ENCODE measurements at regions not wholly inside any gene's neighbourhood (a gene's known extent, or its start where the extent isn't known, plus 50 kb on each side); places are given as distances from the start of the nearest gene placed in this dataset.

DNA sequence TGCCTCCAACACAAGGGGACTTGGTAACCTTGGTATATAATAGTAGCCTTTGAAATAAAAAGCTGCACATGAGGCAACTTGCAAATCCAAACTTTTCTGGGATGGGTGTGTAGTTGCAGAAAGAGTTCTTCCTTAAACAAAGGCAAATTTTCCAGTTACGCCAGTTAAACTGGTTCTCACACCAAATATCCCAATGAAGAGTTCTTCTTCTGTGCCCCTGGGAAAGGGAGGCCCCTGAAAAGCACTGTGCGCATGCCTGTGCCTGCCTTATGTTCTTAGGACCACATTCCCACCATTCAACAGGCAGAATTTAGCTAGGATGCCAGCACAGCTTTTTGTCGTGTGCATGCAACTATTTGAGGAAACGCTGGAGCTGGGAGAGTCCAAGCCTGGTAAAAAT is 164.8 kb upstream of the SLC25A13 start:
- no peak for DNase-seq (ENCODE audit: low read depth)

DNA sequence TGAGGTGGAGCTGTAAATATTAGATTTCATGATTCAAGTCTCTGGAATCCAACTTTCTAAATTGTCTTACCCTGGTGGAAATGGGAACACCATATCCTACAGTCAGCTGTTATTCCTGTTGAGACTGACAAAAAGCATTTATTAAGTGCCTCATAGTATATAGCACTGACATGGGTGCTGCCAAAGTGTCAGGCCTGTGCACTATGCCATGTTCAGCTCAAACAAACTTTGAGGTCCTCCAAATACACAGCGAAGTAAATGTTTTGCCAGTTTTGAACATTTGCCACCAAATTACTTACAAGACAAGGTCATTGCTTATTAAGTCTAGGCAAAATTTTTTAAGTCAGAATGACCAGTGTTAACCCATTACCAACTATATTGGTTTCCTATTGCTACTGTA is 162.9 kb upstream of the SLC25A13 start:
- DNase-seq (ENCODE audit: low read depth), result no peak

DNA sequence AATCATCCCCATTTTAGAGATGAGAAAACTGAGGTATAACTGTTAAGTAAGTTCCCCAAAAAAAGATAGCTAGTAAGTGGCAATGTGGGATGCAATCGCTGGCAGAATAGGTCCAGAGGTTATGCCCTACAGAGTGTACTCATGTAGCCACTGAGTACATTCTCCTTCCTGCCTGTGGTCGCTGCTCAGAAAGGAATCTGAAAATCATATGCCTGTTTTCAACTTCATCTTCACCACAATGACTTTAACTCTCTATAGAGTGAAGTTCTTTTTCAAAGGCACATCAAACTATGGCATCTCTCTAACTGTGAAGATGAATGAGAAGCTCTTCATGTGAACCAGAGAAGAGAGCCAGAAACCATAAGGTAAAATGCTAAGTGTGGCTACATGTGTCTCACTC is 162.2 kb upstream of the SLC25A13 start:
- no peak for DNase-seq (ENCODE audit: low read depth)

DNA sequence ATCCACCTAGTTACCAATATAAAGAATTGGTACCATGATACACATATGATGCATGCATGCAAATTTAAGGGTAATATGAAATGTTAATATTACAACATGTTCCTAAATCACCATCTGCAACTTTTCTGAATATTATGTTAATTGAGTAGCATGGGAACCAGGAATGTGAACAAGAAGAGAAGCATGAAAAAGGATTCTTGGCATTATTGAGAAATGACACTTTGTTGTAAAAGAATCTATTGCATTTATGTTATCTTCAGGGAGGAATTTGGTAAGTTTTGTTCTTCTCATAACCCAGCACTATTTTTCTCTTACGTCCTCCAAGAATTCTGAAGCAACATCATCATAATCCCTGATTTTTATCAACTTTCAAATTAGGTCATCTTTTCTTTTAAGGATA is 159.9 kb upstream of the SLC25A13 start:
- DNase-seq (ENCODE audit: low read depth), result no peak

DNA sequence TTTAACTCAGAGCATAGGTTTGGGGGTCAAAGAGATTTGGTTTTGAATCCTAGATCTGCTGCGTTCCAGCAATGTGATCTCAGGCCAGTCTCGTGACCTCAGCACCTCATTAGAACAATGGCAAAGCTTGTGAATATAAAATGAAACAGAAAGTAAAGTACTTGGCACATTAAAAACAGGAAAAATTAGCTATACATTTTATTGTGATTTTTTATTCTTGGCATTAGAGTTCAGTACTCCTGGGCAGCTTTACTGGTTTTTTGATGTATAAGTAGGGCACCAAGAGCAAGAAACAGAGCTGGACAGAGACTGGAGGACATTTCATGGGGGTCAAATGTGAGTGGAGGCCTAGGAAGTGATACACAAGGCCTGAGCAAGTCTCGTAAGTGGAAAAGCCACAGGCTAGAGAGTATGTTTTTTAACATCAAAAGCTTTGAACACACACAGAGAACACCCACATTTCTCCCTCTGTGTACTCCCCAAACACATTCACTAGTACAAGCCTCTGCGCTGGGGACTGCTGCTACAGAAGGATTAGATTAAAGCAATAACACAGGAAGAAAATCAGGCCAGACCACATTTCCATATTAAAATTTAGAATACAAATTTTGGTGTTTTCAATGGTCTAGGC is 157.2 kb upstream of the SLC25A13 start:
- DNase-seq (ENCODE audit: low read depth), result no peak

DNA sequence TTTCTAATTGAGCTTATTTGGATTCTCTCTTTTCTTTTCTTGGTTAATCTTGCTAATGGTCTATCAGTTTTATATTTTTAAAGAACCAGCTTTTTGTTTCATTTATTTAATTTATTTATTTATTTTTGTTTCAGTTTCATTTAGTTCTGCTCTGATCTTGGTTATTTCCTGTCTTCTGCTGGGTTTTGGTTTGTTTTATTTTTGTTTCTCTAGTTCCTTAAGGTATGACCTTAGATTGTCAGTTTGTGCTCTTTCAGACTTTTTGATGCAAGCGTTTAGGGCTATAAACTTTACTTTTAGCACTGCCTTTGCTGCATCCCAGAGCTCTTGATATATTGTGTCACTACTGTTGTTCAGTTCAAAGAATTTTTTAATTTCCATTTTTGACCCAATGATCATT is 149.7 kb upstream of the SLC25A13 start:
- DNase-seq (ENCODE audit: low read depth), result no peak

DNA sequence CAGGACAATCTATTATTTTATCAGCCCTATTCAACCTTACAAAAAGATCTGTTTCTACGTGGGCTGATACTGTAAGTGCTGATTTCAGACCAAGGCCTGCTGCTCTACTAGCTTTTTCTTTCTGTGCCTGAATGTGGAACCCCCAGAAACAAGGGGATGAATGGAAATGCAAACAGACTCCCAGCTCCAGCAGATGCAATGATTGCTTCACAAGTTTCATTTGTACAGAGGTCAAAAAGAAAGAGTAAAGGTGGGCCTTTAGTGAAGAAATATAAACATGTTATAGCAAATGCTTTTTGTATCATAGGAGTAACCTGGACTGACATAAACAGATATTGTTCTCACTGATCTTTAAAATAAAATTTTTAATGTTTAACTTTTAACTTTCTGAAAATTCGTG is 130.2 kb upstream of the SLC25A13 start:
- no peak for DNase-seq (ENCODE audit: low read depth)

DNA sequence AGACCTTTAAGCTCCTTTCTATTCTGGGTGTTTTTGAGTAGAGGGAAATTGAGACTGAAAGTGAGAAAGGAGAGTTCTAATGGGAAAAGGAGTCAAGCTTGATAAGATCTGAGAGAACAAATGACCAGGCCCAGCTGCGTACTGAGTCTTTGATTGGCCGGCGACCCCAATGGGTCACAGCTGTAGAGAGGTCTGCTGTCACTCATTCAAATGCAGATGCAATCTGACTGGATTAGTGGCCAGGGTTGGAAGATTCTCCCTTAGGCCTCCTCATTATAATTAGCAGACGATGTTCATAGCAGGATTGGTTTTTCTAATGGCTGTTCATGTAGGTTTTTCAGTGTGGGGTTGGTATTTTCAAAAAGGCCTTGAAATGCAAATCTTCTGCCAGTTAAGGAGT is 127.2 kb upstream of the SLC25A13 start:
- no peak for DNase-seq (ENCODE audit: low read depth)

DNA sequence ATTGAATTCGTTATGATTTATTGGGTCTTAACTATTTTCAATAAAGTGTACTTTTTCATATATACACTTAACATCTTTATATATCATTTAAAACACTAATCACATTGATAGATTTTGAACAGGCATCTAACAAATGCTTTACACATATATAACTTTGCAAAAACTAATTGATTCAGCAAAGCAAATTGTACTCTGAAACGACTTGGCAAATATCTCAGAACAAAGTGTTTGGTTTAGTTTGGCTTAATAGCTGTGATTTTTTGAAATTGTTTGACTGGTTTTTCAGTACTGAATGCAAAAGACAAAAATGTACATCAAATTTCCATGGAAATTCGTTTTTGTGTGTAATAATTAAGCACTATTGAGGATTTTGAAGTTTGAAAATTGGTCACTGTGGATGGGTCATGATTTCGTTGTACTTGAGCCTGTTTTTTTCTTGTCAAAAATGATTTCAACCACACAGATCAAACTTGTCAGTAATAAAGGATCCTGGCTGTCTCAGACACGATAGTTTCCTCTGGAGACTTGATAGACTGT is 125.3 kb upstream of the SLC25A13 start:
- no peak for DNase-seq (ENCODE audit: low read depth)

DNA sequence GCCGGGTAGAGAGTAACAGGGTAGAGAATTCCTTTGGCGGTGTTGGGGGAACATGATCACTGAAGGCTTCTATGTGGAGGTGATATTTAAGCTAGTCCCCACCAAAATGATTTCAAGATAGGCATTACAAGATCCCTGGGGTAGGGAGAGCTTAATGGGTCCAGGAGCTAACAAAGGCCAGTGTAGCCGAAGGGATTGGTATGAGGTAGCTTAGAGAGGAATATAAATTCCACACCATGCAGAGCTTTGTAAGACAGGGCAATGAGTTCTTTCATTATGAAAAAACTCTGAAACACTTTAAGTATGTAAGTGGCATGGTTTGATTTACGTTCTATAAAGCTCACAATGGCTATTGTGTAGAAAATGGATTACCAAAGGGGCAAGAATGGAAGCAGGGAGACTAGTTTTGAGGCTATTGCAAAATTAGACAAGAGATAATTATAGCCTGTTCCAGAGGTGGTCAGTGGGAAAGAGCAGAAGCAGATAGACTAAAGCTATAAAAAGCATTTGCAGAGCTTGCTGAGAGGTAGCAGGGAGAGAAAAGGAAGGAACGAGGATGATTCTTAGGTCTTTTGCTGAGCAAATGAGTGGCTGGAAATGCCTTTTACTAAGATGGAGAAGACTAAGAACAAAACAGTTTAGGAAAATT is 119.7 kb upstream of the SLC25A13 start:
- DNase-seq (ENCODE audit: low read depth), result no peak

DNA sequence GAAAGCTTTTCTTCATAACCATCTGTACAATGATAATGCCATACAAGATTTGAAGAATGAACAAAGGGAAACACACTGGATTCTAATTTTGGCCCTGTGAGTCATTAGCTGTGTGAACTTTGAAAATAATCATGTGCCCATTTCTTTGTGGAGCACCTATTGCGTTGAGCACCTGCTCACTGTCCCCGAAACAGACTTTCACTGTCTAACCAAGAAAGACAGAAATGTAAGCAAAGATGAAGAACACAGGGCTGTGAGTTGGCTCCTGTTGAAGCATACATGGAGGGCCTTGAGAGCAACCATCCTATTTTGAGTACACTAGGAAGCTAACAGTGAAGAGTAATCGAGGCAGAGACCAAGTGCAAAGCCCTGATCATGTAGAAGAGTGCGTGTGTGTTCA is 118.4 kb upstream of the SLC25A13 start:
- peak; percentile 6 for DNase-seq (ENCODE audit: low read depth)

DNA sequence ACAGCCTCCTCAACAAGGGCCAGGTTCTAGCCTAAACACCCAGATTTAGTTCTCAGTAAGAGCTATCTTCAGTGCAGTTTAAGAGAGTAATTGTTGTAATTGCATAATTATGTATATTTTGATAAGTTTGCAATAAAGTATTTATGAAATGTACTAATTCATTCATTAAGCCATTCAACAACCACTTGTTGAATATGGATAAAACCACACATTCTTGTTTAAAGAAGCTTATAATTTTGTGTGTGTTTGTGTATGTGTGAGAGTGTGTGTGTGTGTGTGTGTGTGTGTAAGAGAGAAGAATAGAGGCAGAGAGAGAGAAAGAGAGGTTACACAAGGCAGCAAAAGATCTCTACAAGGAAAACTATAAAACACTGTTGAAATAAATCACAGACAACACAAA is 115.0 kb upstream of the SLC25A13 start:
- no peak for DNase-seq (ENCODE audit: low read depth)

DNA sequence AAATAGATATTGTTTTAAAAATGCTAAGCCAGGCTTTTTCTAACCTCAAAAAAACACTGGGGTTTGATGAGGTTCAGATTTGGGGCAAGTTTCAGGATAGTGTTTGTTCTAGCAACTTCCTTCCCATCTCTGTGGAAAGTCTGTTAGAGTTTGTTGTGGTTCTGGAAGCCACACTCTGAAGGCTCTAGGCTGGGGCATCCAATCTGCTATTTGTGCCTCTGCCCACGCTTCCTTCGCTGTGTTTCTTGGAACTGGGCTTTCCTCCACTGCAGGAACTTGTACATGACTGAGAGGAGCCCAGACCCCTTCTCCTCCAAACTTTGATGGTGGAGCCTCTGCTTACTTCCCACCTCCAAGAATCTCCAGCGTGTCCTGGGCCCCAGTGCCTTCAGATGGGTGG is 108.5 kb upstream of the SLC25A13 start:
- no peak for DNase-seq (ENCODE audit: low read depth)

DNA sequence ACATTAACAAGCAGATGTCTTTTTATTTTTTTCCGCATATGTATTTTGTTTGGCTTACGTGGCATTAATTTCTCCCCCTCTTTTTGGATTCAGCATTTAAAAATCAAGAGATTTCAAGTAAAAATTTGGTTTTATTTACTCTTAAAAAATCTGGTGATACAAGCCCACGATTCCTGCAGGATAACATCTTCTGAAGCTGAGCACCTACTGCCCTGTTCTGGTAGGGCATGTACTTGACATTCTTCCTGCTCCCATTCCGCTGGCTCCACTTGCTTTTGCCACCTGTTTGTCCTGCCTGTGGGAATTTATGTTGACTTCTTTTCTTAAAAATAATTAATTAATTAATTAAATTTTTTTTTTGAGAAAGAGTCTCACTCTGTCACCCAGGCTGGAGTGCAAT is 105.2 kb upstream of the SLC25A13 start:
- DNase-seq (ENCODE audit: low read depth), result no peak

DNA sequence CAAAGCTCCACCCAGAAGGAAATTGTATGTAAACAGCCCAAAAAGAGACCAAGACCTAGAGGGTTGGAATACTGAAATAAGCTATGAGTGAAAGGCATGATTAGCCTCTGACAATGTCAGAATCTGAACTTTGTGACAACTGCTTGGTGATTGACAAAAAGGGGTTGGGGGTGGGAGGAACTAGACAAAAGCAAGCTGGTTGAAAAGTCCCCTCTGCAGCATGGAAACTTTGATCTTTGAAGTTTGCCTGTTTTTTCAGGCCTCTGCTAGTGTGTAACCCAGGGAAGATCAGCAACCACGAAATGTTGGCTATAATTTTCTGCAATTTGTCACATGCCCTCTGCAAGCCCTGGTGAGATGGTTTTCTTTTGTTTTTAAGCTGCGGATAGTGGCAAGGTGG is 104.8 kb upstream of the SLC25A13 start:
- DNase-seq (ENCODE audit: low read depth), result no peak

DNA sequence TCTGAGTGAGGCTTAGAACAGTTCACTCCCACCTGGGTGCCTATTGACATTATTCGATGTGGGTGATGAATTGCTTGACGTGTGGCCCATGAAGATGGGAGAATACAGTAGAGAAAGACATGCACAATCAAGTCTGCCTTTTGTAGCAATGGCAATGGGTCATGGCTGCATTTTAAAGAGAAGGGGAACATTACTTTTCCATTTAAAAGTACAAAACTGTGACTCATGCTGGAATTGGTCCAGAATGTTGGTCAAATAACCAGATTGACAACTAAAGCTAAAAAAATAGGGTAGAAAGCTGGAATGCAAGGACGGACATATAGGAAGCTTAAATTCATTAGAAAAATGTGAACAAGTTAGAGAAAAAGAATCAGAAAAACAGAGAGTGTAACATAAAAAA is 104.1 kb upstream of the SLC25A13 start:
- peak; percentile 39 for DNase-seq (ENCODE audit: low read depth)

DNA sequence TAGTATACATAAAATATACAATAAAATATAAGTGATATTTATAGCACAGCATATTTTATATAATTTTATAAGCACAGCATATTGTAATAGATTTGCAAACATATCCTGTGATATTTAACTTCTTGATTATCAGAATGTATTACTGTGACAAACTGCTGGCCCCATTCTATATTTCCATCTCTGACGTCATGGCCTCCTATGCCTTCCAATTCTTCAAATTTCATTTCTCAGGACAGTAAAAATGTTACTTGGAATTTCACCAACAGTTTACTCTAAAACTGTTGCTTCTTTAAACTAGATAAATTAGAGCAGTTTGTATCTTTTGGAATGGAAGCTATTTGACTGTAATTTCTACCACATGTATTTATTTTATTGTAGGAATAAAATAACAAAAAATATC is 102.5 kb upstream of the SLC25A13 start:
- DNase-seq (ENCODE audit: low read depth), result no peak

DNA sequence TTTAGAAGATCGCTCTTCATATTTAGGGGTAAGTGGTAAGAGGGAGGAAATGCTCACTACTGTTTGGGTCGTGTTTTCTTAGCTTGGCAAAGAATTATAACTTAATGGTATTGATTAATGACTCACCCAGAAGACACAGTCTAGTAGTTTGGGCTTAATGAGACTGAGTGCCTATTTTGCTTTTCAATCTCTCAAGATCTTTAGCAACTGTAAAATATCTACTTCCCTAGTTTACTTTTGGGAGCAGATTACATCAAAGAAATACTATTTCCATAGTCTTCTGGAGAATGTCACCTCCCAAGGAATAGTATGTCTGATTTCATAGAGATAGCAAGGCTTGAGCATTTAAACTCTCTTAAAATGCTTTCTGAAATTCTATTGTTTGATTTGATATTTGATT is 100.5 kb upstream of the SLC25A13 start:
- DNase-seq (ENCODE audit: low read depth), result no peak

DNA sequence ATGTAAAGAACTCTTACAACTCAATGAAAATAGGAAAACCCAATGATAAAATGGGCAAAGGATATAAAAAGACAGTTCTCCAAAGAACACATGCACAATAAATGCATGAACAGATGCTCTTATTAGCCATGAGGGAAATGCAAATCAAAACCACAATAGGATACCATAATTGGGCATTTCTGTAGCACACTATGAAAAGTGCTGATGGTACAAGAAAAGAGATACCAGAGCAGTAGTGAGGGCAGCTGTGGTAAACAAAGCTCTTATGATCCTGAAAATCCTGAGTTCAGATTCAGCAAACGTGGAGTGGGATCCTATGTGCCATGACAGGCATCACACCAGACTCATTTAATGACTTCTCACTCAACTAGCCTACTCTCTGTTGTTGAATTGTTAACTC is 96.7 kb upstream of the SLC25A13 start:
- no peak for DNase-seq (ENCODE audit: low read depth)

DNA sequence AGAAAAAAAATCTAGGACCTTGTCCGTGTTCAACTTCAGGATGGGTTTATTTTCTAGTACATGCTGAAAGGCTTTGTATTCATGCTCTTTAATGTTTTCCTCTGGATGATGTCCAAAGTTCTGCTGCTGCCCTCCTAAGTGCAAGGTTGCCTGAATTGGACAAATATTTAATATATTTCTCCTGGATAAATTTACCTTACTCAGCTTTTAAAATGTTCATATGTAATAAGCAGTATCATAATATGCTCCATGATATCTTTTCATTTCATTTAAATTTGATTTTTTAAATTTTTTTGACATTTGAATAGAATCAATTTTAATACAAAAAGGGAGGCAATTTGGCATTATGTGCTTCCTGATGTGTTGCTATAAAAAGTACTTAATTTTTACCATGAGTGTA is 95.9 kb upstream of the SLC25A13 start:
- DNase-seq (ENCODE audit: low read depth), result no peak

DNA sequence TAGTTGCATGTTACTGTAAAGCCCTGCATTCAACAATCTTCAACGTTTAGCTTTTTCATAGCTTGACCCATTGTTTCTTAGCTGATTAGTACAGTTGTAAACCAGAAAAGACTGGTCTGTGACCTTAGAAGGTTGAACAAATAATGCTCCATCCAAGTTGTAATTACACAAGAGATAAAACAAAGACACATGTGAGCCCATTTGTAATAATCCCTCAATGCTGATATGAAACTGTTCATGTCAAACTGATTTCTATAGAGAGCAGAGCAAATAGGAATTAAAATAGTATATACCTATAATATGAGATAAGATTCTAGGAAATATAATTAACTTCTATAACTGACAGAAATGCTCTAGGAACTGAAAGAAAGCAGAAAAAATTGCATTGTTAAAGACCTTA is 94.7 kb upstream of the SLC25A13 start:
- DNase-seq (ENCODE audit: low read depth), result no peak

DNA sequence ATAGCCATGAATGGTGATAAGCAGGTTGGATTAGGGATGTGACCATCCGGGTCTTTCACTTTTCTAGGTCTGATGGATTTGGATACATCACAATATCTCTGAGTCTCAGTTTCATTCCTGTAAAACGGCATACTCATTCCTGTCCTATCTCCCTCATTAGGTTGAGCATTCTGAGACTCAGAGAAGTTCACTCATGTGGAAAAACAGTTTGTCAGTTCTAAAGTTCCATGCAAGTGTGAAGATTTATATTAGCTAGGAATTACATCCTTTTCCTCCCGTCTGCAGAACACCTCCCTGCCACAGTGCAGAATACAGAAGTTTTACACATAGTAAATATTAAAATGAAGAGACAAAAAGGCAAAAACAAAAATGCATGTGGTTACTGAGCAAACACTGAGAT is 94.2 kb upstream of the SLC25A13 start:
- no peak for DNase-seq (ENCODE audit: low read depth)

DNA sequence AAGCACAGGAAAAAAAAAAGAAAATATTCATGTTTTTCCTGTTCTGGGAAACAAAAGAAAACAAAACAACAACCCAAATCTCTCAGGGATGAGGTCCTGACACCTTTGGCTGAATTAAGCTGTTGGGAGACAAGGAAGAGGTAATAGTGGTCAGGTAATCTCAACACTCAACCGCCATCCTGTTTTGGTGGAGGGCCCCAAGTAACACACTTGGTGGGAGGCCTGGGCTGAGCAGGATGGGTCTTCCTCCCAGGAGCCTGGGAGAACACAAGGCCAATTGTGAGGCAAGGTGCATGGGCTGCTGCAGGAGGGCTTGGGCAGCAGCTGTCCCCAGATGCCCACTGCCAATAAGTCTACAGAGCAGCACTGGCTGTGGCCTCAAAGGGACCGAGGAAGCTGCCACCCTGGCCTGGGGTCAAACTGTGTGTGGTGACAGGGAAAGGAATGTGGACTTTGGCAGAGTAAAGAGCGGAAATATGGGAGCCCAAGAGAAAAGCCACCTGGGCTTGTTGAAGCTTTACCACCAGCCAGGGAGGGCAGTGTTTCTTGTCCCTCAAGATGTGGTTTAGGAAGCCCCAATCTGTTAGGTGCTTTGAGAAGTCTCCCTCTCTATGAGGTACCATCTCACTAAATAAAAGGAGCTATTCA is 93.5 kb upstream of the SLC25A13 start:
- no peak for DNase-seq (ENCODE audit: low read depth)
